ENCODE measurements at regions not wholly inside any gene's neighbourhood (a gene's known extent, or its start where the extent isn't known, plus 50 kb on each side); places are given as distances from the start of the nearest gene placed in this dataset.

GRCh38 chr7:81648716-81649115 is 121.1 kb downstream of the HGF start:
- DNase-seq (ENCODE audit: low read depth in 2 of 2) = no peak

- no peak for DNase-seq (ENCODE audit: low read depth in 2 of 2)
These were observed 124.4 kb downstream of the HGF start for GRCh38 chr7:81645435-81645834.

- no peak for DNase-seq (ENCODE audit: low read depth in 2 of 2)
These were observed 128.0 kb downstream of the HGF start for GRCh38 chr7:81641873-81642272.

- no peak for DNase-seq (ENCODE audit: low read depth in 2 of 2)
These were observed 131.6 kb downstream of the HGF start for GRCh38 chr7:81638198-81638597.

GRCh38 chr7:81637534-81637933 is 132.3 kb downstream of the HGF start:
- no peak for DNase-seq (ENCODE audit: low read depth in 2 of 2)

- no peak for DNase-seq (ENCODE audit: low read depth in 2 of 2)
These were observed 137.4 kb downstream of the HGF start for GRCh38 chr7:81632418-81632817.

- no peak for DNase-seq (ENCODE audit: low read depth in 2 of 2)
These were observed 139.2 kb downstream of the HGF start for GRCh38 chr7:81630600-81630999.

GRCh38 chr7:81629702-81630101 is 140.1 kb downstream of the HGF start:
- no peak for DNase-seq (ENCODE audit: low read depth in 2 of 2)

- DNase-seq (ENCODE audit: low read depth in 2 of 2) = no peak
These were observed 140.9 kb downstream of the HGF start for GRCh38 chr7:81628951-81629350.

GRCh38 chr7:81627536-81628287 is 142.1 kb downstream of the HGF start:
- DNase-seq (ENCODE audit: low read depth in 2 of 2) = no peak

GRCh38 chr7:81626008-81626407 is 143.8 kb downstream of the HGF start:
- no peak for DNase-seq (ENCODE audit: low read depth in 2 of 2)

- DNase-seq (ENCODE audit: low read depth in 2 of 2) = no peak
These were observed 144.9 kb downstream of the HGF start for GRCh38 chr7:81624650-81625631.

GRCh38 chr7:81624021-81624592 is 145.7 kb downstream of the HGF start:
- DNase-seq (ENCODE audit: low read depth in 2 of 2) = no peak

- no peak for DNase-seq (ENCODE audit: low read depth in 2 of 2)
These were observed 146.5 kb downstream of the HGF start for GRCh38 chr7:81623251-81623855.

- no peak for DNase-seq (ENCODE audit: low read depth in 2 of 2)
These were observed 148.0 kb downstream of the HGF start for GRCh38 chr7:81621893-81622292.

- no peak for DNase-seq (ENCODE audit: low read depth in 2 of 2)
These were observed 151.3 kb downstream of the HGF start for GRCh38 chr7:81618396-81619014.

GRCh38 chr7:81616951-81617350 is 152.9 kb downstream of the HGF start:
- no peak for DNase-seq (ENCODE audit: low read depth in 2 of 2)

GRCh38 chr7:81611805-81612204 is 158.0 kb downstream of the HGF start:
- no peak for DNase-seq (ENCODE audit: low read depth in 2 of 2)

- DNase-seq (ENCODE audit: low read depth in 2 of 2) = no peak
These were observed 158.8 kb downstream of the HGF start for GRCh38 chr7:81611040-81611439.

- DNase-seq (ENCODE audit: low read depth in 2 of 2) = no peak
These were observed 161.0 kb downstream of the HGF start for GRCh38 chr7:81608748-81609382.

GRCh38 chr7:81607987-81608386 is 161.9 kb downstream of the HGF start:
- DNase-seq (ENCODE audit: low read depth in 2 of 2) = no peak
